ENCODE measurements at regions not wholly inside any gene's neighbourhood (a gene's known extent, or its start where the extent isn't known, plus 50 kb on each side); places are given as distances from the start of the nearest gene placed in this dataset.

DNA sequence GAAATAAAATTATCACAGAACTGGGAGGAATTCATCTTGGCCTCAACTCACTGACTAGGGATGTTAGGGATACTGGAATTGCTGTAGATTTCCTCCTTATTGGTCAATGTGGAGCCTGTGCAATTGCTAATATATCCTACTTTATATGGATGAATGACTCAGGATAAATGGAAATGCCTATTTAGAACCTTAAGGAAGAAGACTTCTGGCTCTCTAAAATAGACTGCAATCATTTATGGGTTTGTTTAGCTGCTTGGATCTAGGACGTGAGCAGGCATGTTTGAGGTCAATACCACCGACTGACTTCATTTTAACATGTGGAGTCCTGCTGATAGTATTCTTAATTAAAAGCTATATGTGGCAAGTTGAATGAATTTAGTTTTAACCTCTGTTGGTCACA is 1040.1 kb upstream of the LRRN3 start:
- TF ChIP-seq CTCF (IDR thresholded peaks at IDR 0.05; ENCODE audit: low read length) (no peak), EZH2 (optimal IDR thresholded peaks at IDR 0.05; ENCODE audit: low read depth, low read length) (no peak), EZH2phosphoT487 (IDR thresholded peaks at IDR 0.05; ENCODE audit: low read length) (no peak)

Data from MM.1S (cell line).